ENCODE measurements at regions not wholly inside any gene's neighbourhood (a gene's known extent, or its start where the extent isn't known, plus 50 kb on each side); places are given as distances from the start of the nearest gene placed in this dataset.

DNA sequence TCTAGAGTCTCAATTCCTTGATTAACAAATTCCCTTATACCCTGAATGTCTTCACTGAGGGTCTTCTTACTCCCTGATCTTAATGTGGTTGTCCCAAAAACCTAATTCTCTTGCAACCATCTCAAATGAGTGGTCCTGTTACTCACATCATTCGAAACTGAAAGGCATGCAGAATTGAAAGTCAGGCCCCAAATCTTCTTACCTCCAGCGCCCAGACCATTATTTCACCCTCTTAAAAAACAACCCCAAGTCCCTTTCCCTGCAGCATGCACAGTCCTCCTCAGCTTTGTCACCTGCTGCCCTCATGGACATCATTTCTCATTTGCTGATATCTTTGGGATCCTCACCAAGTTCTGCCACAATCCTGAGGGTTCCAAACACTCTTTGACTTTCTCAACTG lies 230.1 kb downstream of the SEC16B start:
- no peak overlapping the region for H3K4me3 ChIP-seq
- TF ChIP-seq POLR2A (IDR thresholded peaks at IDR 0.05), result no peak
- TF ChIP-seq, protein P1, sequence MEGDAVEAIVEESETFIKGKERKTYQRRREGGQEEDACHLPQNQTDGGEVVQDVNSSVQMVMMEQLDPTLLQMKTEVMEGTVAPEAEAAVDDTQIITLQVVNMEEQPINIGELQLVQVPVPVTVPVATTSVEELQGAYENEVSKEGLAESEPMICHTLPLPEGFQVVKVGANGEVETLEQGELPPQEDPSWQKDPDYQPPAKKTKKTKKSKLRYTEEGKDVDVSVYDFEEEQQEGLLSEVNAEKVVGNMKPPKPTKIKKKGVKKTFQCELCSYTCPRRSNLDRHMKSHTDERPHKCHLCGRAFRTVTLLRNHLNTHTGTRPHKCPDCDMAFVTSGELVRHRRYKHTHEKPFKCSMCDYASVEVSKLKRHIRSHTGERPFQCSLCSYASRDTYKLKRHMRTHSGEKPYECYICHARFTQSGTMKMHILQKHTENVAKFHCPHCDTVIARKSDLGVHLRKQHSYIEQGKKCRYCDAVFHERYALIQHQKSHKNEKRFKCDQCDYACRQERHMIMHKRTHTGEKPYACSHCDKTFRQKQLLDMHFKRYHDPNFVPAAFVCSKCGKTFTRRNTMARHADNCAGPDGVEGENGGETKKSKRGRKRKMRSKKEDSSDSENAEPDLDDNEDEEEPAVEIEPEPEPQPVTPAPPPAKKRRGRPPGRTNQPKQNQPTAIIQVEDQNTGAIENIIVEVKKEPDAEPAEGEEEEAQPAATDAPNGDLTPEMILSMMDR (IDR thresholded peaks at IDR 0.05), result no peak
- no peaks in the 10 kb centered on the region for H3K27me3 ChIP-seq
- DNase-seq, result no peak
- H3K36me3 ChIP-seq, result no peaks in the 10 kb centered on the region
- intact Hi-C loops (cut with DNase I; ENCODE audit: low total_unique reads), result no loop called here
- H3K27ac ChIP-seq, result no peak overlapping the region
- H3K4me1 ChIP-seq, result no peaks in the 10 kb centered on the region
- H3K9me3 ChIP-seq, result no peaks in the 10 kb centered on the region

DNA sequence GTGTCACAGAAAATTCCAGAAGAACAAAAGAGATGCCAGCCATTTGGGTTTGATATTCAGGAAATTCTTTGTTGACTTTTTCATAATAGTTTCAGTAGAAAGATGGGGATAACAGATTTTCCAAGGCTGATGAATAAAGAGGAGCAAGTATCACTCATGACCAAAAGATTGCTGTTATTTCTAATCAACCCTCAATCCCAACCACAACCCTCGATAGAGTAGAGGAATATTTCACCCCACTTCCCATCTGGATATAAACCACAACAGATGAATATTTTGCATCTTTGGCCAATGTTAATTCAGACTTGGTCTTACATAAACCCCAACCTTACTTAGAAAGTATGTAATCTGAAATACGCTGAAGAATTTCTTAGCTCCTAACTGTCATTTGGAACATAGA lies 232.4 kb downstream of the SEC16B start:
- TF ChIP-seq, protein P1 (IDR thresholded peaks at IDR 0.05), result no peak
- TF ChIP-seq POLR2A (IDR thresholded peaks at IDR 0.05), result no peak
- Histone ChIP-seq H3K36me3 (no peaks in the 10 kb centered on the region), H3K4me1 (no peaks in the 10 kb centered on the region), H3K27me3 (no peaks in the 10 kb centered on the region), H3K9me3 (no peaks in the 10 kb centered on the region), H3K27ac (no peak overlapping the region), H3K4me3 (no peak overlapping the region)
- no peak for DNase-seq
- intact Hi-C loops (cut with DNase I; ENCODE audit: low total_unique reads), result no loop called here

DNA sequence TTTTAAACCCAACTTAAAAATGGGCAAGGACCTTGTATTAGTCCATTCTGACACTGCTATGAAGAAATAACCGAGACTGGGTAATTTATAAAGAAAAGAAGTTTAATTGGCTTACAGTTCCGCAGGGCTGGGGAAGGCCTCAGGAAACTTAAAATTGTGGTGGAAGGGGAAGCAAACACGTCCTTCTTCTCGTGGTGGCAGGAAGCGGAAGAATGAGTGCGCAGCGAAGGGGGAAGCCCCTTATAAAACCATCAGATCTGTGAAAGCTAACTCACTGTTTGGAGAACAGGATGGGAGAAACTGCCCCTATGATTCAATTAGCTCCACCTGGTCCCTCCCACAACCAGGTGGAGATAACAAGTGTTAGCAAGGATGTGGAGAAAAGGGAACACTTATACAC lies 237.7 kb downstream of the SEC16B start:
- H3K36me3 ChIP-seq, result no peaks in the 10 kb centered on the region
- H3K9me3 ChIP-seq, result no peaks in the 10 kb centered on the region
- H3K27ac ChIP-seq, result no peak overlapping the region
- H3K4me3 ChIP-seq, result no peak overlapping the region
- no peak for TF ChIP-seq POLR2A (IDR thresholded peaks at IDR 0.05)
- TF ChIP-seq, protein P1 (IDR thresholded peaks at IDR 0.05), result no peak
- H3K27me3 ChIP-seq, result no peaks in the 10 kb centered on the region
- no peak for DNase-seq
- H3K4me1 ChIP-seq, result no peaks in the 10 kb centered on the region
- intact Hi-C loops (cut with DNase I; ENCODE audit: low total_unique reads), result no loop called here

DNA sequence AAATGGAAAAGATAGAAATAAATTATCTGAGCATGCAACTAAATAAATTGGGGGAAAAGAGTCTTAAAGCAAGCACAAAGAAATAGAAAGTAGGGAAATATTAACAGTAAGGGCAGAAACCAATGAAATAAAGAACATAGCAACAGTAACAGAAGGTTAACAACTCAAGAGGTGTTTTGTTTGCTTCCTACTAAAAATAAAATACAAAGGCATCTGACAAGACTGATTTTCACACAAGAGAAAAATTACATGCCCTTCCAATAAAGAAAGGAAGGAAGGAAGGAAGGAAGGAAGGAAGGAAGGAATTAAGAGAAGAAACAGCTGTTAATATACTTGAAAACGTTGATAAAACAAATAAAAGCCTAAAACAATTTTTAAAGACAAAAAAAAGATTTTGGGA lies 240.2 kb downstream of the SEC16B start:
- no peaks in the 10 kb centered on the region for H3K9me3 ChIP-seq
- TF ChIP-seq, protein P1 (IDR thresholded peaks at IDR 0.05), result no peak
- TF ChIP-seq POLR2A (IDR thresholded peaks at IDR 0.05), result no peak

DNA sequence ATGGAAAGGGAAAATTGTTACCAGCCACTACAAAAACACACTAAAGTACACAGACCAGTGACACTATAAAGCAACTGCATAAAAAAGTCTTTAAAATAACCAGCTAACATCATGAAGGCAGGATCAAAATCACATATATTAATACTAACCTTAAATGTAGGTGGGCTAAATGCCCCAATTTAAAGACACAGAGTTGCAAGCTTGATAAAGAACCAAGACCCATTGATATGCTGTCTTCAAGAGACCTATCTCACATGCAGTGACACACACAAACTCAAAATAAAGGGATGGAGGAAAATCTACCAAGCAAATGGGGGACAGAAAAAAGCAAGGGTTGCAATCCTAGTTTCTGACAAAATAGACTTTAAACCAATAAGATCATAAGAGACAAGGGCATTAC lies 246.3 kb downstream of the SEC16B start:
- DNase-seq, result no peak
- Histone ChIP-seq H3K36me3 (no peaks in the 10 kb centered on the region), H3K27ac (no peak overlapping the region), H3K9me3 (no peaks in the 10 kb centered on the region), H3K4me1 (no peaks in the 10 kb centered on the region), H3K4me3 (no peak overlapping the region), H3K27me3 (no peaks in the 10 kb centered on the region)
- intact Hi-C loops (cut with DNase I; ENCODE audit: low total_unique reads), result no loop called here
- TF ChIP-seq POLR2A (IDR thresholded peaks at IDR 0.05), result no peak
- TF ChIP-seq, protein P1 (IDR thresholded peaks at IDR 0.05), result no peak

More for the DNA sequence above, 240.2 kb downstream of the SEC16B start:
- H3K4me3 ChIP-seq, result no peak overlapping the region
- DNase-seq, result no peak
- no peaks in the 10 kb centered on the region for H3K27me3 ChIP-seq
- no peak overlapping the region for H3K27ac ChIP-seq
- H3K4me1 ChIP-seq, result no peaks in the 10 kb centered on the region
- intact Hi-C loops (cut with DNase I; ENCODE audit: low total_unique reads), result no loop called here
- no peaks in the 10 kb centered on the region for H3K36me3 ChIP-seq

Data from uterus (tissue), 3 donors.